Pancreas (tissue), 10 donors: ENCODE measurements at regions not wholly inside any gene's neighbourhood (a gene's known extent, or its start where the extent isn't known, plus 50 kb on each side); places are given as distances from the start of the nearest gene placed in this dataset.

Experiments used
- ATAC-seq, 4 donors: fragments of 200-7000 bp; cut with Tn5 transposase; one replicate each; pipeline versions ENCODE4 v1.8.0 to v1.9.1; 2020; ENCODE audit warnings: mild to moderate bottlenecking in 4 of 4, moderate library complexity in 4 of 4
- DNase-seq, 6 donors: peaks; one replicate each; pipeline ENCODE4 v3.0.0-alpha.2; 2020
- FAIRE-seq: peaks from 2 replicates; lab custom pipeline; 2012; peaks lifted over from hg19 to GRCh38; lab: Jason Lieb, UNC
- H3K27ac ChIP-seq, 4 donors: fragments of 200-600 bp; sonication (generic); 1 replicate in 3 of 4; 2 replicates in 1 of 4; pipeline versions ENCODE4 v1.5.0 to v1.8.0; 2020
- H3K27me3 ChIP-seq, 4 donors: fragments of 200-600 bp; one replicate each; pipeline ENCODE4 v1.8.0; 2021
- H3K36me3 ChIP-seq, 3 donors: fragments of 200-600 bp; sonication (generic) in 1 of 3; one replicate each; pipeline versions ENCODE4 v1.5.0 to v1.8.0; 2020 to 2021
- H3K4me1 ChIP-seq, 3 donors: fragments of 200-600 bp; one replicate each; pipeline ENCODE4 v1.8.0; 2021
- H3K4me3 ChIP-seq, 4 donors: fragments of 200-600 bp; sonication (generic) in 2 of 4; one replicate each; pipeline versions ENCODE4 v1.5.0 to v1.8.0; 2020 to 2021
- H3K9me3 ChIP-seq, 4 donors: fragments of 200-600 bp; one replicate each; pipeline ENCODE4 v1.8.0; 2021
- CTCF ChIP-seq, 4 donors: fragments of 200-600 bp; sonication (generic) in 3 of 4; IDR thresholded peaks; one replicate each; pipeline versions ENCODE4 v1.5.0 to v1.8.0; 2021; ENCODE audit warnings: antibody characterized with exemption in 4 of 4
- WGBS, 2 donors: extraction: QIAGEN DNeasy Blood & Tissue Kit; methylation state at CpG; one replicate each; pipeline ENCODE4 v1.1.7; 2013; 5-methylcytosine and 5-hydroxymethylcytosine counted together
- intact Hi-C, 3 donors: fragments of 100-400 bp; cut with DNase I; formaldehyde crosslinking; loops; one replicate each; pipeline versions ENCODE4 v1.11.1 to v1.14.2; 2022
- donor health status: healthy with polysubstance abuse.
- donor health status: DM: no; HTN: no; CAD: no; lungs with moderate emphysema.
- donor health status: DM: no; HTN: no; CAD: no.
- donor health status: control.
- donor health status: control.
- donor health status: Bipolar disorder and iron deficiency.
- donor health status: DM: yes; HTN: yes; CAD: no.
- donor health status: DM: no; HTN: no; CAD: no.
- donor health status: DM: no; HTN: no; CAD: no.
- donor health status: DM: yes; HTN: yes; CAD: no.

- no peak for TF ChIP-seq CTCF (IDR thresholded peaks at IDR 0.05)
- H3K36me3 ChIP-seq, result no peaks in the 10 kb centered on the region
- FAIRE-seq (no peak), DNase-seq (no peak), ATAC-seq (no peak)
- WGBS, 2 donors, result 70 to 75% methylated on average over 2 of the region's 2 CpGs
- peaks cover 0 to 1% (median 0%) of the 10 kb centered on the region in 4 donors for H3K9me3 ChIP-seq
- H3K27me3 ChIP-seq, result peaks cover 0 to 4% (median 0%) of the 10 kb centered on the region in 4 donors
- no peak overlapping the region for H3K4me3 ChIP-seq
- intact Hi-C loops, result no loop called here
- H3K4me1 ChIP-seq, result no peaks in the 10 kb centered on the region
- no peak overlapping the region for H3K27ac ChIP-seq
Measured at GRCh38 chr7:38052786-38053185, 125.3 kb upstream of the STARD3NL start.

GRCh38 chr7:38054199-38054598 lies 123.8 kb upstream of the STARD3NL start:
- 93 to 95% methylated on average over 3 of the region's 3 CpGs for WGBS, 2 donors
- ATAC-seq (no peak), DNase-seq (no peak)

GRCh38 chr7:38057829-38058228 lies 120.2 kb upstream of the STARD3NL start:
- ATAC-seq, result no peak
- peaks cover 0 to 4% (median 0%) of the 10 kb centered on the region in 4 donors for H3K27me3 ChIP-seq
- H3K4me1 ChIP-seq, result no peaks in the 10 kb centered on the region
- no peak for FAIRE-seq
- intact Hi-C loops, result no loop called here
- 68 to 72% methylated on average over 4 of the region's 4 CpGs for WGBS, 2 donors
- DNase-seq, result no peak
- H3K27ac ChIP-seq, result no peak overlapping the region
- H3K36me3 ChIP-seq, result no peaks in the 10 kb centered on the region
- no peak for TF ChIP-seq CTCF (IDR thresholded peaks at IDR 0.05)
- H3K4me3 ChIP-seq, result no peak overlapping the region
- H3K9me3 ChIP-seq, result no peaks in the 10 kb centered on the region

More at GRCh38 chr7:38054199-38054598, 123.8 kb upstream of the STARD3NL start:
- no peak overlapping the region for H3K4me3 ChIP-seq
- no peaks in the 10 kb centered on the region for H3K9me3 ChIP-seq
- no peak for FAIRE-seq
- H3K4me1 ChIP-seq, result no peaks in the 10 kb centered on the region
- intact Hi-C loops, result no loop called here
- no peaks in the 10 kb centered on the region for H3K36me3 ChIP-seq
- H3K27ac ChIP-seq, result no peak overlapping the region
- TF ChIP-seq CTCF (IDR thresholded peaks at IDR 0.05), result no peak
- H3K27me3 ChIP-seq, result peaks cover 0 to 4% (median 0%) of the 10 kb centered on the region in 4 donors

- Histone ChIP-seq H3K4me1 (no peaks in the 10 kb centered on the region), H3K4me3 (no peak overlapping the region), H3K36me3 (no peaks in the 10 kb centered on the region), H3K9me3 (no peaks in the 10 kb centered on the region), H3K27me3 (peaks cover 0 to 4% (median 0%) of the 10 kb centered on the region in 4 donors), H3K27ac (no peak overlapping the region)
- DNase-seq, result no peak
- WGBS, 2 donors, result 71 to 86% methylated on average over 4 of the region's 4 CpGs
- intact Hi-C loops, result no loop called here
- TF ChIP-seq CTCF (IDR thresholded peaks at IDR 0.05), result no peak
- no peak for FAIRE-seq
- no peak for ATAC-seq
Measured at GRCh38 chr7:38060116-38060515, 117.9 kb upstream of the STARD3NL start.

- TF ChIP-seq CTCF (IDR thresholded peaks at IDR 0.05), result no peak
- Histone ChIP-seq H3K36me3 (no peaks in the 10 kb centered on the region), H3K9me3 (no peaks in the 10 kb centered on the region), H3K4me1 (no peaks in the 10 kb centered on the region), H3K4me3 (no peak overlapping the region), H3K27me3 (peaks cover 0 to 4% (median 0%) of the 10 kb centered on the region in 4 donors), H3K27ac (no peak overlapping the region)
- intact Hi-C loops, result no loop called here
- no peak for ATAC-seq
- WGBS, 2 donors, result 82 to 87% methylated on average over 1 of the region's 1 CpG
- no peak for DNase-seq
- no peak for FAIRE-seq
Measured at GRCh38 chr7:38060637-38061036, 117.4 kb upstream of the STARD3NL start.
